Fibroblast of skin of right biceps (primary cell): ENCODE measurements at regions not wholly inside any gene's neighbourhood (a gene's known extent, or its start where the extent isn't known, plus 50 kb on each side); places are given as distances from the start of the nearest gene placed in this dataset.
A peak's percentile ranks its signal among the peaks of the same experiment; 100 is the strongest.

Experiments used
- DNase-seq: peaks from one replicate; pipeline ENCODE4 v3.0.0-alpha.2; 2013

DNA sequence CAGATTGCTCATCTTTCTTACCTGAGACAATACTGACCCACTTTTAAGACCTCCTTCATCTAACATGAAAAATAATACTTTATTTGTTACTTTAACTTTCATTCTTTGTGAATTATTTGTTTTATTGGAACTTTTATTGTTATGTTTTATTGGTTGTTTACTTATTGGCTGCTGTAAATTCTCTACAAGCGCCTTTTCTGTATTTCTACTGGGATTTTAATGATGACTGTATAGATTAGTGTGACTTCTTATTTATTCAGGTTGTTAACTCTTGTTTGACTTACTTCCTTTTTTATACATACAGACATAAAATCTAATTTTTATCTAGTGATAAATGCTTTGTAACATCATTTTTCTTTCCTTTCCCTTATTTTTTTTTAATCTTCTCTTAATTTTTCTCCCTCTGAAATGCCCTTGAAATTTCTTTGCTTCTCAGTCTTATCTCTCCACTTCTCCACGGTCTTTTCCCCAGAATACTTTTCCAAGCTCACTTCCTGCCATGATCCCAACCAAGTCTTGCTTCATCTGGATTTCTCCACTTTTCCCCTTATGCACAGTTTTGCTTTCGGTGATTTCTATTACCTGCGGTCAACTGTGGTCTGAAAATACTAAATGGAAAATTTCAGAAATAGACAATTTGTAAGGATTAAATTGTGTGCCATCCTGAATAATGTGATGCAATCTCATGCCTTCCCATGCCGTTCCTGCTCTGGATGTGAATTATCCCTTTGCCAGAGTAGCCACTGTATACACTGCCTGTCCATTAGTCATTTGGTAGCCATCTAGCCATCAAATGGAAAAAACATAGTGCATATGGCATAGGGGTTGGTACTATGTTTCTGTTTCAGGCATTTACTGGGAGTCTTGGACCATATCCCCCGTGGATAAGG, 265.9 kb downstream of the PRL start:
- DNase-seq = no peak

DNA sequence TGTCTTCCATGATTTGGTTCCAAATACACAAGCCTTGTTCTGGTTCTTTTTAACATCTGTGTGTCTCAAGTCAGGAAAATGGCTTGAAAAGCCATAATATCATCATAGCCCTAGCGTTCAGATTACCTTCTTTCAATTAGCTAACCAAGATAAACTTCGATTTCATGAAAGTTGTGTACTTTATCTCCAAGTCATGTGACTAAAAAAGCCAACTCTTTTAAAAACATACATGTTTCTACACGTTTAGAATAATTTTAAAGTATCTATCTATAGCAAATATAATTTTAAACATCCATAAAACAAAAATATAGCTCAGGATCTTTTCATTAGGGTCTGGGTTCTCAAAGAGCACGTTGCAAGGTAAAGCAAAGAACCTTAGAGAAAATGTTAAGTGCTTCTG, 261.1 kb downstream of the PRL start:
- DNase-seq = no peak

DNA sequence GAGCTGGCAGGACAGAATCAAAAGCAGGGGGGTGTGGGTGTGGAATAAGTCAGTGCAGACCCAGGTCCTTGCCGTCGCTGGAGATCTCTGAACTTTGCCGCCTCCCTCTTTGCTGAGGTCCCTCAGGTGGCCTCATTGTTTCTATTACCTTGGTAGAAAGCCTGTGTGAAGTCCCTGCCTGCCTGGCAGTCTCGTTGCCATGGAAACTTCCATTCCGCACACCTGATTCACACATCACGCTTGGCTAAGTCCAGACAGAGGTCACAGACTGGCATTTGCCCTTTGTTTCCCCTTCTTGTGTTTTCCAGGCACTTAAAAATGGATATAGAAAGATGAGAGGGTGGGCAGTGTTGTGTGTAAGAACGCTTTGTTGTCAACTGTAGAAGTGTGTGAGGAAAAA, 260.6 kb downstream of the PRL start:
- DNase-seq = no peak

DNA sequence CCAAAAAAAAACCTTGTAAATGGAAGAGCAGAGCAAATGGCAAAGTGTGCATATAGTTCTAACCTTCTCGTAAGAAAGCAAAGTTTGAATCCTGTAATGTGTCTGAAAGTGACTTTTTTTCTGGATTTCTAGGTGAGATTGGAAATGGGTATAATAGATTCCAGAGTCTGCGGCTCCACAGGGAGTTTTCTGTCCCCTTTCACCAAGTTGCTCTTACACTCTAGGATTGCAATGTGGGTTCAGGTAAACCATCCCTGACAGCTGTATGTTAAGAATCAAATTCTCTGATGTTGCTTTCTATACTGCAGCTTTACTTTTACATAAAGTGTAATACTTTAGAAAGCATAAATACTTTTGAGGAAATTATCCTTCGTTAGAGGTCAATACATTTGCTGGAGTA, 260.1 kb downstream of the PRL start:
- no peak for DNase-seq

DNA sequence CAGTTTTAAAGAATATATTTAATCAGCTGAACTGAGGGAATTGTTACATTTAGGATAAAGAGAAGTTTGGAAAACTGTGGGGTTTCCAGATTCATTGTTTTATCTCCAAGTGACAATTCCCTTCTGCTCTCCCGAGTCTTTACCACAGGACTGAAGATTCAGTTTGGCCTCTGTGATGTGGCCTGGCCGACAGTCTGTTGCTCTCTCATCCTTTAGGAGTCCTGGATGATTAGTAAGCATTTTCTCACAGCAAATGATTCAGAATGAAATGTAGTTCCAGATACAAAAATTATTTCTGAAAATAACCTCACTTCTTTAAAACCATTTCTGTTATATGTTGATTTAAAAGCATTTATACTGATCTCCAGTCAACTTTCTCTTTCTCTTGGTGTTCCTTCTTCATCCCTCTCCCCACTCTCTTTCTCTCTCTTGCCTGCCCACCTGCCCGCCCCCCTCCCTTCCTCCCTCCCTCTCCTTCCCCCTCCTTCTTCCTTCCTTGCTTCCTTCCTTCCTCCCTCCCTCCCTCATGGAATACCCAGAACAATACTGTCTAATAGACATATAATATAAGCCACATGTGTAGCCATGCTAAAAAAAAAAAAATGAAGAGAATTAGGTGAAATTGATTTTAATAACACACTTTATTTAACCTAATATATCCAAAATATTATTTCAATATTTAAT, 254.9 kb downstream of the PRL start:
- DNase-seq = peak; percentile 77

DNA sequence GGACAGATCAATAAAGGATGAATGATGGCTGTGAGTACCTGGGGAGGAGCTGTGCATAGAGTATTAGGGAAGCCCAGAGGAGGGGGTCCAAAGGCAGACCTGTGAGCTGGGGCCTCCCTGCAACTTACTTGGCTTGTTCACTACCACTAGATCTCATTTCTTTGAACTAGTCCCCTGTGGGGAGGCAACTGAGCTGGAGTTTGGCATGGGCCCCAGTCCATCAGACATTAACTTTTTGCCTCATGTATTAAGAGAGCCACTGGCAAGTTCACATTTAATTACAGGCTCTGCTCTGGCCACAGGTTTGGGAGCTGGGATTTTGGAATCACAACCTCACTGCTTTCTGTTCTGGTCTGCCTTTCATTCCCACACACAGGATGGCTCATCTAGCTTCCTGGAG, 254.1 kb downstream of the PRL start:
- no peak for DNase-seq

DNA sequence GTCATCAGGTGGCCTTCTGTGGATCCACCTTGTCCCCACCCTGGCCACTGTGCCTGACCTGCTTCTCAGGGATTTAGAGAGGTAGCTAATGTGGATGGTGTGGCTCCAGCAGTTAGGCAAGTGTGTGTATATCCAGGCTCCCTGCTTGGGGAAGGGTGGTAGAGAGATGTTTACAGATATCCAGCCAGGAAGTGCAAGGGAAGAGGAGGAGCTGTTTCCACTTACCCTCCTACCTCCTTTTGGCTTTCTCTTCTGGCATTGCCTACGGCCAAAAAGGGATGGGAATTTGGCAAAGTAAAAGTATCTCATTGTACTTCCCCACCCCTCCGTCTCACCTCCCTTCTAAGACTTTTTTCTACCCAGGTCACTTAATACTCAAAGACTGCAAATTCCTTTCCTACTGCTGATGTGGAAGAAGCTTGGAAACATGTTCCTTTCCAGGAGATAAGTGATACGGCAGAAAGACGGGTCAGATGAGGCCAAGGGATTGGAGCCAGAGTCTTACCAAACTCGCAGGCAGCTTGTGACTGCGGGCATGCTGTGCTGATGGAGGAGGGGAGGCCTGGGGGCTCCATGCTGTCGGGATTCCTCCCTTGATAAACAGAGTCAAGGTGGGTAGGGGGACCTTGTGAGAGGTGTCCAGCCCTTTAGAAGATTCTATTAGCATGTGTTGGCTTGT, 253.4 kb downstream of the PRL start:
- no peak for DNase-seq

DNA sequence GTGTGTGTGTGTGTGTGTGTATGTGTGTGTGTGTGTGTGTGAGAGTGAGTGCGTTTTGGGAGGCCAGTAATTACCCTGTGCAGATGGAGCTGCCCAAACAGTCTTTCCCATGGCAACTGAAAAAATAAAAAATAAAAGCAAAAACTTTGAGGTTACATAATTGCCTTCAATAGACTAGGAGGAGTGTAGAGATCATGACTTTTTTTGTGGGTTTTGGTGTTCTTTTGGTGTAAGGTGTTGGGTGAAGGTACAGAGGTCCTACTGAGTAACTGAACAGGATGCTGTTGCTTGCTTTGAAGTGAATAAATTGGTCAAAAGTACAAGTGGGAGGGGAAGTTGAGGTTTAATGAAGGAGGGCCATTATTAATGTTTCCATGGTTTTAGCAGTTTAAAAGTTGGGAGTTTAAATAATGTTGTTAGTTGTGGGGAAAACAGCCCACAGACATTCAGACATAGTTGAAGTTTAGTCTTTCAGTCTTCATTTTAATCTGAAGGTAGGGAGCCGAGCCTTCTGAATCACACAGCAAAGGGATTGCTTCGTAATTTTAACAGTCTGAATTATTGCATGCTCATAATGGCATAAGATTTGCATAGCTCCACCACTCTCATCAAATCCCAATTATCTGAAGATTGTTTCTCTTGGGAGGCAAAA, 251.4 kb downstream of the PRL start:
- no peak for DNase-seq

DNA sequence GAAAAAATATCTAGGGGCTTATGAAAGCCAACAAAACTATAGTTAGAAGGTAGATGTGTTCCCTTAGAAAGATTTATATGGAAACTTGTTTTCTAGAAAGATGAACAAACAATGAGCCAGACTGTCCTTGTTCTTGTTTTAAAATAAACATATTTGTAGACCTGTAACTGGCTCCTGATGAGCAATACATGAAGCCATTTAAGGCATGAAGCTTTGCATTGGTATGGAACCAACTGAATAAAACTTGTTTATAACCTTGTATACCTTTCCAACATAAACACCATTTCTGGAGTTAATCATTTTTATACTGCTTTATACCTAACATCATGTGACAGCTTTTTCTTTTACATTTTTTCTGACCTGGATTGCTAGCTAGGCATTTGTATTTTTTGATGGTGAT, 247.8 kb downstream of the PRL start:
- DNase-seq = no peak

DNA sequence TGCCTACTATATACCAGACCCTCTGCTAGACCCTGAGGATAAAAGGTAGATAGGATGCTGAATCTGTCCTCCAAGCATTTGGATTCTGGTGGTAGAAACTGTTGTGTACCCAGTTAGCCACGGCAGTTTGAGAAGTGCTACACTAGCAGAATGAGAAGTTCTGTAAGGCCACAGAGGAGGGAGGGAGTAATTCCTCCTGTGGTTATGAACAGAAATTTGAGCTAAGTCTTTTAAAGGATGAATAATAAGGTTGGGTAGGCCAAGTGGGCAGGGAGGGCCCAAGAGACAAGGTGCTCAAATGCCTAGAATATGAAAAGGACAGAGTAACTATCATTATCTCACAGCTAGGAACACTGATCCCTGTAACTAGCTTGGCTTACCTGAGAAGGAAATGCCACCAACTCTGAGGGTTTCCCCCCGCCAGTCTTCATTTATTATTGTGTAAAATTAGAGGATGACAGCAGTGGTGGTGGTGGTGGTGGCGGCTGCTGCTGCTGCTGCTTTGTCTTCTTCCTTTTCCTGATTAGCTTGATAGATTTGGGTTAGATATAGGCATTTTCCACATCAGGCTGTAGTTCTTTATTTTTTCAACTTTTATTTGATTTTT, 243.3 kb downstream of the PRL start:
- DNase-seq = no peak

DNA sequence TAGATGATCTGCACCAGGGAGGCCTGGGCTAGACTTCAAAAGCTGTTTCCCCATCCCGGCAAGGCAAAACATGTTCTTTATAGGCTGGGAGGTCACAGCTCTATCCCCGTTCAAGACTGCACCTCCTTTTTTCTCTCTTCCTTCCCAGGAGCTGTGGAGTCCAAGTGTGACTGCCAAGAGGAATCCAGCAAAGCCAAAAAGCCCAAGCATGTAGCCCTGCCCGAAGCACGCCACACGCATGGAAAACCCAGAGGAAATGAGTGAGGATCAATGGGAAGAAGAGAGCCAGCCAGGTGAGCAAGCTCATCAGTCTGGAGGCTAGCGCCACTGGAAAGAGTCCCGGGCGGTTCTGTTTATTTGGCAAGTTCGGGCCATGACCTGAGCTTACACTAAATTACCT, 240.4 kb downstream of the PRL start:
- DNase-seq = no peak

DNA sequence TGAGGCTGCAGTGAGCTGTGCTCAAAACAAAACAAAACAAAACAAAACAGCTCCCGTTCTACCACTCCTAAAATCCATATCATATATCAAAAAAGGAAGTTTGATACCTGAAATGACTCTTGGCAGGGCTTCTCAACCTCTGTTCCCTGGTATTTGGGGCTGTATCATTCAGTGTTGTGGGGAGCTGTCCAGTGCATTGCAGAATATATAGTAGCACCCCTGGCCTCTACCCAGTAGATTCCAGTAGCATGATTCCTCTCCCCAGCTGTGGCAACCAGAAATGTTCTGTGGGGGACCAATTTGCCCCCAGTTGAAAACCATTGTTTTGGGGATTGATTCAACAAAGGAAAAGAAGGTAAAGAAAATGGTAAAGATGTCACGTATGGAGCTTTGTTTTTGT, 238.9 kb downstream of the PRL start:
- DNase-seq = no peak

DNA sequence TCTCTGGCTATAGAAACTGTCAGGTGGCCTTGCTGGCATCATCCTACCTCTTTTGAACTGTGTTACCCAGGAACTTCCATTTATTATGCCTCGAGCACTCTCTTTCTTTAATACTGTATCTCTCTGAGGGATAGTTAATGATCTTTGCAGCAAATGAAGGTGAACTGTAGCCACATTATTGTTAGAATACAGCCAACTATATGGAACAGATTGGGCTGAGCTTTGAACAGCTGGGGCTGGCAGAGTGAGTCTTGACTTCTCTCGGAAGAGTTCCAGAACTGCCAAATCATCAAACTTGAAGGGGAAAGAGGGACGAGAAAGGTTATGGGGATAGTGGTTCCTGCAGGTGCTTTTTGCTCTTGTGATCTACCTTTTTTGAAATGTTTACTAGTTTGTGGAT, 237.7 kb downstream of the PRL start:
- DNase-seq = no peak

DNA sequence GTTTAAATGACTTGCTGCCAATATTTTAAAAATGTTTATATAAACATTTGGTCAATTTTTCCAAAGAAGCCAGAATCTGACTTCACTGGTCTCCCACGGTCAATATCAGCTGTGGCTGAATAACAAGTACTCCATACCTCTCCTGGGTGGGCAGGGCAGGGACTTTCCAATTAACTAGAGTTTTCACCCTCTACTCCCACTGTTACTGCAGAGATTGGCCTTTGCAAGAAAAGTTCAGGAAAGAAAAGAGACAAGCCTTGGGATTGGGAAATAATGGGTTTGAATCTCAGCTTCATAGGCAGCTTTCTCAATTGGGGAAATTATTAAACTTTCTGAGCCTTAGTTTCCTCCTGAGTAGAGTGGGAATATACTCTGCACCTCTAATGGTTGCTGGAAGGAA, 236.9 kb downstream of the PRL start:
- DNase-seq = no peak

DNA sequence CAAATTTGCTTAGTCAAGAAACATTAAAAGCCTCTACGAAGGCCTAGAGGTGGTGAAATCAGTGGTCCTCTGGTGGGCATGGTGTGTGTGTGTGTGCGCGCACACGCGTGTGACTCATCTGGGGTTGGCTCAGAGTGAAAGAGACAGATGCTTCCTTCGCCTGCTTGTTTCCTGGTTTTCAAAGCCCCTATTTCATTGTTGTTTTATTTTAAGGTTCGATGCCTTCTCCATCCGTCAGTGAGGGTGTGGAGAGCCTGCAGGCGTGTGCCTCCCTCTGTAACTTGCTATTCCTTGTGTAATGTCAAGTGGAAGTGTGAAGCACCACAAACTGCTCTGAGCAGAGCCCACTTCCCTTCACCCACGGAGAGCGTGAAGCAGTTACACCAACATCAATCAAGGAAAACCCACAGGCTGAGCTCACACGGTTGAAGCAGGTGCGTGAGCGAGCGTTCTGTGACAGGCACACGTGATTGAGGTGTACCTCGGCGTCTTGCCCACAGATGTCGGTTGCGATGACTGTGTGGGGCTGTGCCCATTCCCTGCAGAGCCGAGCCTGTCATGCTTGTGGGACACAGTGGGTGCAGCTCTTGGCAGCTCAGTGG, 233.9 kb downstream of the PRL start:
- DNase-seq = no peak

DNA sequence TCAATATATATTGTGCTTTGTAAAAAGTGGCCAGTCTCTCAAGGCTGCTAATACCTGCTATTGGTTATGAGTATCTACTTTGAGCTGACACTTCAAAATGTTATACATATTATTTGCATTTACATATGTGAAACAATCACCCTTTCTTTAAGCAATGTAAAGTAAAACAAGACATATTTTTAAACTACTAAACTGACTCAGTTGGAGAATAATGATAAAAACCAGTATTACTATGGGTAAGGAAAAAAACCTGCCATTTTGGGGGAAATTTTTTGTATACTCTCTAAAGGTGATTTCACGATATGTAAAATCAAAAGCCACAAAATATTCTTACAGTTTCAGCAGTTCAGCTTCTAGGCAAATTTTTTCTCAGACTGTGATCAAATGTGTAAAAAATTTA, 232.3 kb downstream of the PRL start:
- DNase-seq = no peak

DNA sequence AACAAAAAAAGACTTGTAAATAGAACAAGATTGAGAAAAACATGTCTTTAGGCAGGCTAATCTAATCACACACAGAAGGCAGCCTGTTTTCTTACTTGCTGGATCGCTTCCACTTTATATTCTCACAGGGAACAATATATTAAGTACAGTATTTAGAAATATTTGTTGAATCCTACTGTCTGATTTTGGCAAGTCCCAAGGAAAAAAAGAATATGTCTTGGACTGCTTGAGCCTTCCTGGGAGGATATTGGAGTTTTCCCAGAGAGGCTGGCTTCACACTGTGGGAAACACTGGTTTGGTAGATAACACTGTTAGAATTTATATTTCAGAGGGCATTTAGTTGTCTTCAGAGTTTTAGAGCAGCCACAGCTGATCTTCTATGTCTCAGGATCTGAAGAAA, 229.7 kb downstream of the PRL start:
- no peak for DNase-seq

DNA sequence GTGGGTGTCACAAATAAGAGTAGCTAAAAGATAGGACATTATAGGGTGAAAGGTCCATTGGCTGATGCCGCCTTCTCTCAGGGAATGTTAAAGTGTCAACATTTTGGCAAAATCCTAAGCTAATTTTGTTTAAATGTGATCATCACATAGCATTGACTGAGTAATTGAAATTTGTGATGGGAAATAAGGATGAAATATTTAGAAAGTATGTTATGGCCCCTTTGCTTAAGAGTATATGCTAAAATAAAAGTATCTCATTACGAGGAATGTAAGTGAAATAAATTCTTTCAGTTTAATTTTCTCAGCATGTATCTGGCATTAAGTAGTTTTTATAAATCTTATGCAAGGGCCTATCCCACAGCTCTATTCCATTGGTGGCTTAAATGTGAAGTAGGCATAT, 229.2 kb downstream of the PRL start:
- peak; percentile 44 for DNase-seq

DNA sequence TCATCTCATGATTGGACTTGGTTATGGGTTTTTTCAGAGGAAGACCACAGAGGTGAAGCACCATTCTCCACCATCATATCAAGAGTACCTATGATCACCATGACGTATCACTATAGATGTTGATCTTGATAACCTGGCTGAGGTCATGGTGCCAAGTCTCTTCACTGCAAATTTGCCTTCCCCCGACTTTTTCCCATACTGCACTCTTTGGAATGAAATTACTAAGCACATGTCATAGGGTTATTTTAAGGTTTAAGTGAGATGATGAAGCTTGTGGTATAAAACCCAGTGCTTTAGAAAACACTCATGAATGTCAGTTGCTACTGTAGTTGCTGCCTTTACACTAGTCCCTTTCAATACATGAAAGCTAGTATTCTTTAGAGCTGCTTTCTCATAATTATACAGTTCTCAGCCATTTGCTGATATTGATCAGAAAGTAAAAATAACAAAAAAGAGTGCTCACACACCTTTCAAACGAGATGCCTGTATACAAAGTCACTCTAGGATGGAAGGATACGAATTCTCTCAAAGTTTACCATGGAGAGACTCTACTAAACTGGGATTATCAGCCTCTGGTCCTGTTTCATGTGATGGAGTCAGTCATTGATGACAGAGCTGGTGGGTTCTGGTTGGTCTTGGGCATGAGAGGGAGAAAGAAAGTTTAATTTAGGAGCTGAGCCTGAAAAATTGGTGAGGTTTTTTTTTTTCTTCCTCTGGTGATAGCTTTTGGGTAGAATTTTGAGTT, 228.1 kb downstream of the PRL start:
- DNase-seq = no peak

DNA sequence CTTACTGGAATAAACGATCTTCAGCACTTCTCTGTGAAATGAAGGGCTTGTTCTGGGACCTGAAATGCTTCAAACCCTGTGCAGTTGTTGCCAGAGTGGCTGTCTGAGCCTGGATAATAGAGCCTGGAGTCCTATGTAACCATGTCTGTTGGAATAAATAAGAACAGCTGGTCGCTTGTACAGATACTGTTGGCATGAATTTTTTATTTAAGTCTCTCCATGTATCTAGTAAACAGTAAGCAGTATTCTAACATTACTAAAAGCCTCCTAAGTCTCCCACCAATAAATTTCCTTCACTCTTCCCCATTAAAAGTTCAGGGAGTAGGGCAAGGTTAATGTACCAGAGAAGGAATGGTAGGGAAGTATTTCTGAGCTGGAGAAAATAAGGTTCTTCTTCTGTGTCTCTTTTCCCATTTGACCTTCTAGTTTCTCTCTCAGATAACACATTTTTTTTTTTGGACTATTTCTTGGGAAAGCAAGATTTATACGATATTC, 227.5 kb downstream of the PRL start:
- DNase-seq = no peak

DNA sequence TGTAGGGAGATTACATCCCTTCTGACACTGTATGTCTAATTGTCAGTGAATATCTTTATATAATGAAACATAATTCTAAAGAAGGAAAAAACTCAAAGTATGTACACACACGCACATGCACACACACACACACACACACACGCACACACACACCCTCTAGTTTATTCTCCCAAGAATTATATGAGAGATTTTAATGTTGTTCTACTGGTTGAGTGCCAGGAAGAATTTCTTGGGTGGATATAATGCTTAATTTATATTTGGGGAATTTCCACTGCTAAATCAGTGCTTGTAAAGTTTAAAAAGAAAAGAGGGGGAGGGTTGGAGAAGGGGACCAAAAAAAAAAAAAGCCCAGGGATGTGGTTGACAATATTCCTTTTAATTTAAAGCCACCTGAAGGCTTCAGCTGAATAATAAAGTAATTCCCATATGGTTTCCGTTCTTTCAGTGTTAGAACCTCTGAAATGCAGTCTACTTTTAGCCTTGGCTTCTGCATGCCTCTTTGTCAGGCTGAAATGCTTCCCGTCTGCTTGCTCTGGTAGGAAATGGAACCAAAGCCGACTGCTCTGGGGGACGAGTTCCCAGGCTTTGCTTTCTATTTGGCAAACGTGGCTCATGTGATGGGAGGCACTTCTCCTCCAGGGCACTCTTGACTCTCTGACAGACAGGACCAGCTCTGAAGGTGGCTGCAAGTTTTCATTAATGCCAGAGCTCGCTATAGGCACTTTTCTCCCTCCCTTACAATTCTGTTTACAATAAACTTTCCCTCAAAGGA, 225.4 kb downstream of the PRL start:
- peak; percentile 69 for DNase-seq
